Ishikawa (cell line): ENCODE measurements at regions not wholly inside any gene's neighbourhood (a gene's known extent, or its start where the extent isn't known, plus 50 kb on each side); places are given as distances from the start of the nearest gene placed in this dataset.

Experiments
- CEBPB ChIP-seq: IDR thresholded peaks from 2 replicates; pipeline ENCODE4 v1.6.1; 2012
- CREB1 ChIP-seq: IDR thresholded peaks from 2 replicates; pipeline ENCODE4 v1.6.1; 2012; ENCODE audit warnings: low read depth
- EGR1 ChIP-seq: IDR thresholded peaks from 2 replicates; pipeline ENCODE4 v1.6.1; 2012
- EP300 ChIP-seq: IDR thresholded peaks from 2 replicates; pipeline ENCODE4 v1.6.1; 2012; ENCODE audit warnings: borderline replicate concordance
- FOXM1 ChIP-seq: IDR thresholded peaks from 2 replicates; pipeline ENCODE4 v1.6.1; 2012; ENCODE audit warnings: low read depth, borderline replicate concordance
- MAX ChIP-seq: IDR thresholded peaks from 2 replicates; pipeline ENCODE4 v1.6.1; 2012
- NFIC ChIP-seq: IDR thresholded peaks from 2 replicates; pipeline ENCODE4 v1.6.1; 2012
- RAD21 ChIP-seq: IDR thresholded peaks from 2 replicates; pipeline ENCODE4 v1.6.1; 2012; ENCODE audit warnings: low read depth
- REST ChIP-seq: IDR thresholded peaks from 2 replicates; pipeline ENCODE4 v1.6.1; 2012; ENCODE audit warnings: low read depth, mild to moderate bottlenecking
- TAF1 ChIP-seq: IDR thresholded peaks from 2 replicates; pipeline ENCODE4 v1.6.1; 2012; ENCODE audit warnings: low read depth, mild to moderate bottlenecking
- TCF12 ChIP-seq: IDR thresholded peaks from 2 replicates; pipeline ENCODE4 v1.6.1; 2012; ENCODE audit warnings: low read depth
- TEAD4 ChIP-seq: IDR thresholded peaks from 2 replicates; pipeline ENCODE4 v1.6.1; 2012
- USF1 ChIP-seq: IDR thresholded peaks from 2 replicates; pipeline ENCODE4 v1.6.1; 2012
- YY1 ChIP-seq: IDR thresholded peaks from 2 replicates; pipeline ENCODE4 v1.6.1; 2012; ENCODE audit warnings: low read depth
- ZBTB7A ChIP-seq: IDR thresholded peaks from 2 replicates; pipeline ENCODE4 v1.6.1; 2012; ENCODE audit warnings: low read depth

- TF ChIP-seq EP300 (no peak), NFIC (no peak), TCF12 (no peak), FOXM1 (no peak), ZBTB7A (no peak), YY1 (no peak), TAF1 (no peak), CEBPB (no peak), CREB1 (no peak), REST (no peak), RAD21 (no peak), TEAD4 (no peak), USF1 (no peak), EGR1 (no peak), MAX (no peak)
These were observed 712.3 kb downstream of the C4orf33 start for GRCh38 chr4:129808242-129808641.

- TF ChIP-seq TAF1 (no peak), ZBTB7A (no peak), TCF12 (no peak), NFIC (no peak), MAX (no peak), REST (no peak), EP300 (no peak), USF1 (no peak), CREB1 (no peak), TEAD4 (no peak), RAD21 (no peak)
These were observed 725.1 kb downstream of the C4orf33 start for GRCh38 chr4:129821073-129821472.

- no peak for TF ChIP-seq TEAD4
- TF ChIP-seq MAX: no peak
- TF ChIP-seq CEBPB: no peak
- no peak for TF ChIP-seq NFIC
- TF ChIP-seq USF1: no peak
- TF ChIP-seq CREB1: no peak
- no peak for TF ChIP-seq REST
- no peak for TF ChIP-seq FOXM1
- no peak for TF ChIP-seq EP300
- no peak for TF ChIP-seq EGR1
- no peak for TF ChIP-seq YY1
- TF ChIP-seq RAD21: no peak
- TF ChIP-seq TAF1: no peak
- no peak for TF ChIP-seq ZBTB7A
- TF ChIP-seq TCF12: no peak
These were observed 726.0 kb downstream of the C4orf33 start for GRCh38 chr4:129821963-129822362.

GRCh38 chr4:129822701-129823100 is 726.7 kb downstream of the C4orf33 start:
- TF ChIP-seq CEBPB (0 out of 2 replicates have a peak, but pooled peaks have one; percentile 49), FOXM1 (no peak), NFIC (peak; percentile 70), USF1 (no peak)
